ENCODE measurements at regions not wholly inside any gene's neighbourhood (a gene's known extent, or its start where the extent isn't known, plus 50 kb on each side); places are given as distances from the start of the nearest gene placed in this dataset.
"Not testable (repeated sequence)": the region's sequence is repeated elsewhere in the genome, so short reads cannot be mapped to it uniquely, and the experiment has no call there.

DNA sequence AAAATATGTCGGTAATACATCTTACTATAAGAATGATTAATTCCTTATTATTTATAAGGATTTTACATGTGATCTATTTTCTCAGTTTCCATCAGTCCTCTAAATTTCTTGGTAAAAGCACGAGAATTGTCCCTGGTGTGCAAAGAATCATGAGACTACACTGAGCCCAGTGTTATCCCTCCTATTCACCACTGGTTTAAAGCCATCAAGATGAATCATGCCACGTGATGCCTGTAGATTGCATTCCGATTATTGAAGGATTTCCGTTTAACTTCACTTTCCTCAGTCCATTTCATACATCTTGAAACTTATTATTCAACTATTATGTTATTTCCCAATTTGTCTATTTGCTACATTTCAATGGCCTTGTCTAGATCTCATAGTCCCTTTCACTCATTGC lies 601.9 kb downstream of the GALC start:
- TF ChIP-seq, protein P1, sequence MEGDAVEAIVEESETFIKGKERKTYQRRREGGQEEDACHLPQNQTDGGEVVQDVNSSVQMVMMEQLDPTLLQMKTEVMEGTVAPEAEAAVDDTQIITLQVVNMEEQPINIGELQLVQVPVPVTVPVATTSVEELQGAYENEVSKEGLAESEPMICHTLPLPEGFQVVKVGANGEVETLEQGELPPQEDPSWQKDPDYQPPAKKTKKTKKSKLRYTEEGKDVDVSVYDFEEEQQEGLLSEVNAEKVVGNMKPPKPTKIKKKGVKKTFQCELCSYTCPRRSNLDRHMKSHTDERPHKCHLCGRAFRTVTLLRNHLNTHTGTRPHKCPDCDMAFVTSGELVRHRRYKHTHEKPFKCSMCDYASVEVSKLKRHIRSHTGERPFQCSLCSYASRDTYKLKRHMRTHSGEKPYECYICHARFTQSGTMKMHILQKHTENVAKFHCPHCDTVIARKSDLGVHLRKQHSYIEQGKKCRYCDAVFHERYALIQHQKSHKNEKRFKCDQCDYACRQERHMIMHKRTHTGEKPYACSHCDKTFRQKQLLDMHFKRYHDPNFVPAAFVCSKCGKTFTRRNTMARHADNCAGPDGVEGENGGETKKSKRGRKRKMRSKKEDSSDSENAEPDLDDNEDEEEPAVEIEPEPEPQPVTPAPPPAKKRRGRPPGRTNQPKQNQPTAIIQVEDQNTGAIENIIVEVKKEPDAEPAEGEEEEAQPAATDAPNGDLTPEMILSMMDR (IDR thresholded peaks at IDR 0.05; ENCODE audit: low read depth, low read length, missing control alignments), result no peak
- in situ Hi-C loops (cut with HindIII; ENCODE audit: low sequenced_read_pairs), result no loop called here
- no peak for DNase-seq (ENCODE audit: low read depth)
- H3K4me3 ChIP-seq (ENCODE audit: low read depth, low read length), result no peak overlapping the region

DNA sequence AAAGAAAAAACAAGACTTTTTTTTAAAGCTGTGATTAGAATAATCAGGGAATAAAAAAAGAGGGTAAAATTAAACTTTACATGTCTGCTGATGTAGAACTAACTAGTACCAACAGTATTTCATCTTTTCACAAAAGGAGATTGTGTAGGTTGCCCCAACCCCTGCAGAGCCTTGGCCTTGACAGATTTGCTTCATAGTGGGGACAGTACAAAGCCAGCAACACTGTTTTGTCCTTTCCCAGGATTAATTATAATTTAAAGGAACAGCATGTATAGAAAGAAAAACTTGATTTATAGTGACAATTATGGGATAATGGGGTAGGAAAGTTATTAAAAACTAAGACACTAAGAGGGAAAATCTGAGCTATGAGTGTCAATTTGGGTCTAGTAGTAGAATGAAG lies 604.0 kb downstream of the GALC start:
- no peak overlapping the region for H3K4me3 ChIP-seq (ENCODE audit: low read depth, low read length)
- DNase-seq (ENCODE audit: low read depth), result no peak
- in situ Hi-C loops (cut with HindIII; ENCODE audit: low sequenced_read_pairs), result no loop called here
- TF ChIP-seq, protein P1 (IDR thresholded peaks at IDR 0.05; ENCODE audit: low read depth, low read length, missing control alignments), result no peak

DNA sequence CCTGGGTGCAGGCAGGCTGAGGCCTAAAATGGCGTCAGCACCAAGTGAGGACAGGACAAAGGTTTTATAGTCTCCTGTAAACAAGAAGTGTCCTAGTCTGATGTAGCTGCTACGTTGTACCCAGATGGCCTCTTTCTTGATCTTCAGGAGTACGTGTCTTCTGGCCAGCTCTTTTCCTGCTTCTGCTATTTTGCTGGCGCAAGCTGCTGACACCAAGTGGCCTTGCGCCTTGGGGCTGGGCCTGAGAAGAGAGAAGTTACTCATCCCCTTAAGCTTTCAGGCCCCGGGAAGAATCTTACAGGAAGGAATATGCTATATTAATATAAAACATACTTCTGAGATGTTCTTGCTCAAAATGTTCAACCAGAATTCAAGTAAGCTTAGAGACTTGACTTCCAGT lies 605.2 kb downstream of the GALC start:
- DNase-seq (ENCODE audit: low read depth), result no peak
- no peak overlapping the region for H3K4me3 ChIP-seq (ENCODE audit: low read depth, low read length)
- TF ChIP-seq, protein P1 (IDR thresholded peaks at IDR 0.05; ENCODE audit: low read depth, low read length, missing control alignments), result no peak
- in situ Hi-C loops (cut with HindIII; ENCODE audit: low sequenced_read_pairs), result no loop called here

DNA sequence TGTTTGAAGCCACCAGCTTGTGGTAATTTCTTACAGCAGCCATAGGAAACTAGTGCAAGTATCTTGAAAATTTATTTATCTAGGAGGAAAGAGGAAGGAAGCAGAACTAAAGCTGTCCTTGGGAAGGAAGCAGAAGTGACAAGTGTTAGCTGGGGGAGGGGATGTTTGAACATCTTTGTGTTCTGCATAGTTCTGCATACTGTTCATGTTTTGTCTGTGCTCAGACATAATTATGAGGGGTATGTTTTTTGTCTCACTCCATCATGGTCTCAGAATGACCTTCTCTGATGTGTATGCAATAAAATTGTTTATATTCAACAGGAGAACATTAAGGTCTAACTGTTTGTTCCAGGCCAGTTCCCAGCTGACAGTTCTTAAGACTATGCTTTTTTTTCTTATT lies 606.5 kb downstream of the GALC start:
- DNase-seq (ENCODE audit: low read depth), result no peak
- TF ChIP-seq, protein P1 (IDR thresholded peaks at IDR 0.05; ENCODE audit: low read depth, low read length, missing control alignments), result no peak
- in situ Hi-C loops (cut with HindIII; ENCODE audit: low sequenced_read_pairs), result no loop called here
- no peak overlapping the region for H3K4me3 ChIP-seq (ENCODE audit: low read depth, low read length)

DNA sequence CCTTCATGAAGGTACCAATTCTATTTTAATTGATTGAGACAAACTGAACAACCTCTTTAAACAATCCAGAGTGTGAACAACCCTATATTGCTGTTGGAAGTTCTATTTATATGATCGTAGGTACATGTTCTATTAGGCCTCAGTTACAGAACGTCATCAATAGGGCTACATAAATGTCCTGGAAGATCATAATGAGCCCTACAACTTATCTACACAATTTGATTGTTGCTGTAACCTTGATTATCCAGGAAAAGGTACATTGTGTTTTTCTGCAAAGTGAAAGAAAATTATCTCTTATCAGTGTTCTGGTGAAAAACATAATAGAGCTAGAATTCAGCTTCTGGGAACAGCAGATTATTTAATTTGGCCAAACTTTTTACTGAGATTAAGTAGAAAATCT lies 612.9 kb downstream of the GALC start:
- in situ Hi-C loops (cut with HindIII; ENCODE audit: low sequenced_read_pairs), result no loop called here
- H3K4me3 ChIP-seq (ENCODE audit: low read depth, low read length), result no peak overlapping the region
- TF ChIP-seq, protein P1 (IDR thresholded peaks at IDR 0.05; ENCODE audit: low read depth, low read length, missing control alignments), result no peak
- DNase-seq (ENCODE audit: low read depth), result no peak

DNA sequence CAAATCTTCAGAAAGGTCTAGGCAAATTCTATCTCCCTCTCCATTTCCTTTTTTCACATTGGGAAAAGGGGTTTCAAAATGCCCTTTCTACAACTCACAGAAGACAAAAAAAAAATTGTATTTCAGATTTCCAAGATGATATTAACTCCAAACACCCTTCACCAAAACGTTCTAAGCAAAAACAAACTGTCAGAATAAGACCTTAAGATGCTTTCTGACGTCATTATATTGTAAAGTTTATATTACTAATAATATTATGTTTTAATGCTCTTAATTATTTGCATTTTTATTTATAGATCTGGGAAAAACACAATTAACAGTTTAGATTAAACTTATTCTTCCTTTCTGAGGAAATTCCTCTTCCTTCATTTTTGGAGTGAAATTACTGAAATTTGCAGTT lies 624.2 kb downstream of the GALC start:
- in situ Hi-C loops (cut with HindIII; ENCODE audit: low sequenced_read_pairs), result no loop called here
- DNase-seq (ENCODE audit: low read depth), result no peak
- no peak overlapping the region for H3K4me3 ChIP-seq (ENCODE audit: low read depth, low read length)
- TF ChIP-seq, protein P1 (IDR thresholded peaks at IDR 0.05; ENCODE audit: low read depth, low read length, missing control alignments), result no peak

DNA sequence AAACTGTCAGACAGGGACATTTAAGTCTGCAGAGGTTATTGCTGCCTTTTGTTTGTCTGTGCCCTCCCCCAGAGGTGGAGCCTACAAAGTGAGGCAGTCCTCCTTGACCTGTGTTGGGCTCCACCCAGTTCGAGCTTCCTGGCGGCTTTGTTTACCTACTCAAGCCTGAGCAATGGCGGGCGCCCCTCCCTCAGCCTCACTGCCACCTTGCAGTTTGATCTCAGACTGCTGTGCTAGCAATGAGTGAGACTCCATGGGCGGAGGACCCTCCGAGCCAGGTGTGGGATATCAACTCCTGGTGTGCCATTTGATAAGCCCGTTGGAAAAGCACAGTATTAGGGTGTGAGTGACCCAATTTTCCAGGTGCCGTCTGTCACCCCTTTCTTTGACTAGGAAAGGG lies 632.7 kb downstream of the GALC start:
- H3K4me3 ChIP-seq (ENCODE audit: low read depth, low read length); DNase-seq (ENCODE audit: low read depth); in situ Hi-C loops (cut with HindIII; ENCODE audit: low sequenced_read_pairs): not testable (repeated sequence)

Data from astrocyte of the cerebellum (primary cell).